22Rv1 (cell line): ENCODE measurements at regions not wholly inside any gene's neighbourhood (a gene's known extent, or its start where the extent isn't known, plus 50 kb on each side); places are given as distances from the start of the nearest gene placed in this dataset.

Source experiments
- CTCF ChIP-seq: fragments of 450-650 bp; IDR thresholded peaks from 2 replicates; pipeline ENCODE4 v1.5.1; 2017; ENCODE audit warnings: mild to moderate bottlenecking
- ZFX ChIP-seq: fragments of 450-650 bp; IDR thresholded peaks from 2 replicates; pipeline ENCODE4 v1.6.1; 2017; ENCODE audit warnings: antibody characterized with exemption, borderline replicate concordance

GRCh38 chr5:1663186-1663585, 136.5 kb downstream of the MRPL36 start:
- TF ChIP-seq CTCF, result no peak
- no peak for TF ChIP-seq ZFX
